ENCODE measurements at regions not wholly inside any gene's neighbourhood (a gene's known extent, or its start where the extent isn't known, plus 50 kb on each side); places are given as distances from the start of the nearest gene placed in this dataset.
A peak's percentile ranks its signal among the peaks of the same experiment; 100 is the strongest.

- Mint-ChIP-seq H3K4me1 (ENCODE audit: unreplicated experiment) (no peaks in the 10 kb centered on the region), H3K4me3 (ENCODE audit: unreplicated experiment) (no peak overlapping the region), H3K36me3 (ENCODE audit: low read depth, unreplicated experiment) (no peaks in the 10 kb centered on the region), H3K9me3 (ENCODE audit: unreplicated experiment) (no peaks in the 10 kb centered on the region), H3K27me3 (ENCODE audit: unreplicated experiment) (peaks cover 5% of the 10 kb centered on the region), H3K27ac (ENCODE audit: unreplicated experiment) (no peak overlapping the region)
- TF ChIP-seq CTCF (IDR thresholded peaks at IDR 0.05; ENCODE audit: unreplicated experiment), result no peak
- DNase-seq (ENCODE audit: low spot score), result no peak
Observed at GRCh38 chr1:112054510-112054909, 65.0 kb upstream of the KCND3 start.

DNA sequence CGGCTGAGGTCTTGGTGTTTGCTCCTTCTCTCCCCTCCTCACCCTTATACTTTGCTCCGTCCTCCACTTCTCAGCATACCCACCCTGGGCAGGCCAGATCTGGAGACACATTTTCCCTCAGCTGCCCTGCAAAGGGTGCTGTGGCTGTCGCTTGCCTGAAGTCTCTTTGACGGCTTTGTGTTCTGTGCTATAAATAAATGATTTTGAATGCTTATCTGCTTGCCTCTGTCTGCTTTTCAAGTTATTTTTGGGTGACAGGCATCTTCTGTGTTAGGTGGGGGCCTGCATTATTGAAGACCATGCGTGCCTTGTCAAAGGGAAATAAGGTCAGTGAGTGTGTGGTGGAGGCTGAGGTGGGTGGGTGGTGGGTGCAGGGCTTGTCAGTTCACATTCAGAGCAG lies 66.9 kb upstream of the KCND3 start:
- Mint-ChIP-seq H3K27ac (ENCODE audit: unreplicated experiment) (no peak overlapping the region), H3K4me3 (ENCODE audit: unreplicated experiment) (no peak overlapping the region), H3K36me3 (ENCODE audit: low read depth, unreplicated experiment) (no peaks in the 10 kb centered on the region)

GRCh38 chr1:112057736-112058135 lies 68.3 kb upstream of the KCND3 start:
- TF ChIP-seq CTCF (IDR thresholded peaks at IDR 0.05; ENCODE audit: unreplicated experiment), result no peak
- Mint-ChIP-seq H3K4me3 (ENCODE audit: unreplicated experiment) (no peak overlapping the region), H3K27me3 (ENCODE audit: unreplicated experiment) (peaks cover 4% of the 10 kb centered on the region), H3K27ac (ENCODE audit: unreplicated experiment) (no peak overlapping the region), H3K9me3 (ENCODE audit: unreplicated experiment) (no peaks in the 10 kb centered on the region), H3K36me3 (ENCODE audit: low read depth, unreplicated experiment) (no peaks in the 10 kb centered on the region), H3K4me1 (ENCODE audit: unreplicated experiment) (no peaks in the 10 kb centered on the region)
- no peak for DNase-seq (ENCODE audit: low spot score)

More for the DNA sequence above, 66.9 kb upstream of the KCND3 start:
- H3K9me3 Mint-ChIP-seq (ENCODE audit: unreplicated experiment), result no peaks in the 10 kb centered on the region
- no peaks in the 10 kb centered on the region for H3K4me1 Mint-ChIP-seq (ENCODE audit: unreplicated experiment)
- DNase-seq (ENCODE audit: low spot score), result no peak
- TF ChIP-seq CTCF (IDR thresholded peaks at IDR 0.05; ENCODE audit: unreplicated experiment), result no peak
- peaks cover 5% of the 10 kb centered on the region for H3K27me3 Mint-ChIP-seq (ENCODE audit: unreplicated experiment)

DNA sequence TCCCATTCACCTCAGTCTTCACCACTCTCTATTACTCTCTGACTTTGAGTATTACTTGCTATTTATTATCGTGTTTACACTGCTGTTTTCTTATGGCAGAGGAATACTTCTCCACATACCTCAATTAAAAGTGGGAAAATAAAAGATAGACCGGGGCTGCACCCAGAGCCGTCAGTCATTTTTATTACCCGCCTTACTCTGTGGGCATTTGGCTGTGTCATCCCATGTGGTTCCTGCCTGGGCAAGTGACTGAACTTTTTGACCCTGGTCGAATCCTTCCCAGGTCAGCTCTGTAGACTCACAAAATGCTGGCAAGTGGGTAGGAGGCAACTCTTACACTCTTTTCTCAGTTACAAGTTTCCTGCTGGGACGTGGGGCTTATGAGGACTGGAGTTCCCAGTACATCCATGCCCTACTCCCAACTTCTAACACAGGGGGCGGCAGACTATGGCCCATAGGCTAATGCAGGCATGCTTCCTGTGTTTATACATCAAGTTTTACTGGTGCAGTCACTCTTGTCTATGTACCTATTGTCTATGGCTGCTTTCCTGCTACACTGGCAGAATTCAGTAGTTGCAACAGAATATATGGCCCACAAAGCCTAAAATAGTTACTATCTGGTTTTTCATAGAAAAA lies 69.5 kb upstream of the KCND3 start:
- peak; percentile 17 for DNase-seq (ENCODE audit: low spot score)
- TF ChIP-seq CTCF (IDR thresholded peaks at IDR 0.05; ENCODE audit: unreplicated experiment), result peak; percentile 23
- H3K27me3 Mint-ChIP-seq (ENCODE audit: unreplicated experiment), result peaks cover 3% of the 10 kb centered on the region
- H3K27ac Mint-ChIP-seq (ENCODE audit: unreplicated experiment), result no peak overlapping the region
- no peaks in the 10 kb centered on the region for H3K9me3 Mint-ChIP-seq (ENCODE audit: unreplicated experiment)
- H3K4me1 Mint-ChIP-seq (ENCODE audit: unreplicated experiment), result no peaks in the 10 kb centered on the region
- no peak overlapping the region for H3K4me3 Mint-ChIP-seq (ENCODE audit: unreplicated experiment)
- peaks cover 1% of the 10 kb centered on the region for H3K36me3 Mint-ChIP-seq (ENCODE audit: low read depth, unreplicated experiment)

- Mint-ChIP-seq H3K36me3 (ENCODE audit: low read depth, unreplicated experiment) (peaks cover 3% of the 10 kb centered on the region), H3K9me3 (ENCODE audit: unreplicated experiment) (no peaks in the 10 kb centered on the region), H3K4me3 (ENCODE audit: unreplicated experiment) (no peak overlapping the region), H3K27me3 (ENCODE audit: unreplicated experiment) (peaks cover 3% of the 10 kb centered on the region), H3K4me1 (ENCODE audit: unreplicated experiment) (no peaks in the 10 kb centered on the region), H3K27ac (ENCODE audit: unreplicated experiment) (no peak overlapping the region)
- no peak for DNase-seq (ENCODE audit: low spot score)
- no peak for TF ChIP-seq CTCF (IDR thresholded peaks at IDR 0.05; ENCODE audit: unreplicated experiment)
Observed at GRCh38 chr1:112059679-112060078, 70.2 kb upstream of the KCND3 start.

Measured in endothelial cell (in vitro differentiated cells).